Epidermal melanocyte (primary cell): ENCODE measurements at regions not wholly inside any gene's neighbourhood (a gene's known extent, or its start where the extent isn't known, plus 50 kb on each side); places are given as distances from the start of the nearest gene placed in this dataset.
"Not testable (repeated sequence)": the region's sequence is repeated elsewhere in the genome, so short reads cannot be mapped to it uniquely, and the experiment has no call there.

Experiments
- DNase-seq: peaks from one replicate; pipeline ENCODE4 v3.0.0; 2011; ENCODE audit warnings: low spot score; ENCODE audit not compliant: insufficient read length

DNA sequence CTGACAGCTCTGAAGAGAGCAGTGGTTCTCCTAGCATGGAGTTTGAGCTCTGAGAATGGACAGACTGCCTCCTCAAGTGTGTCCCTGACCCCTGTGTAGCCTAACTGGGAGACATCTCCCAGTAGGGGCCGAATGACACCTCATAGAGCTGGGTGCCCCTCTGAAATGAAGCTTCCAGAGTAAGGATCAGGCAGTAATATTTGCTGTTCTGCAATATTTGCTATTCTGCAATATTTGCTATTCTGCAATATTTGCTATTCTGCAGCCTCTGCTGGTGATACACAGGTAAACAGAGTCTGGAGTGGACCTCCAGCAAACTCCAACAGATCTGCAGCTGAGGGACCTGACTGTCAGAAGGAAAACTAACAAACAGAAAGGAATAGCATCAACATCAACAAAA is 105.5 kb downstream of the BUD13 start:
- not testable (repeated sequence) for DNase-seq

DNA sequence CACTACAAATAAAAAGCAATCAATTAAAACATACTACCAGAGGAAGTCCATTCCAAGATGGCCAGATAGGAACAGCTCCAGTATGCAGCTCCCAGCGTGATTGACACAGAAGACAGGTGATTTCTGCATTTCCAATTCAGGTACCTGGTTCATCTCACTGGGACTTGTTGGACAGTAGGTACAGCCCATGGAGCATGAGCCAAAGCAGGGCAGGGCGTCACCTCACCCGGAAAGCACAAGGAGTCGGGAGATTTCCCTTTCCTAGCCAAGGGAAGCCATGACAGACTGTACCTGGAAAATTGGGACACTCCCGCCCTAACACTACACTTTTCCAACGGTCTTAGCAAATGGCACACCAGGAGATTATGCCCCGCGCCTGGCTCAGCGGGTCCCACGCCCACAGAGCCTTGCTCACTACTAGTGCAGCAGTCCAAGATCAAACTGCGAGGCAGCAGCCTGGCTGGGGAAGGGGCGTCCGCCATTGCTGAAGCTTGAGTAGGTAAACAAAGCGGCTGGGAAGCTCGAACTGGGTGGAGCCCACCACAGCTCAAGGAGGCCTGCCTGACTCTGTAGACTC is 106.0 kb downstream of the BUD13 start:
- DNase-seq: not testable (repeated sequence)

DNA sequence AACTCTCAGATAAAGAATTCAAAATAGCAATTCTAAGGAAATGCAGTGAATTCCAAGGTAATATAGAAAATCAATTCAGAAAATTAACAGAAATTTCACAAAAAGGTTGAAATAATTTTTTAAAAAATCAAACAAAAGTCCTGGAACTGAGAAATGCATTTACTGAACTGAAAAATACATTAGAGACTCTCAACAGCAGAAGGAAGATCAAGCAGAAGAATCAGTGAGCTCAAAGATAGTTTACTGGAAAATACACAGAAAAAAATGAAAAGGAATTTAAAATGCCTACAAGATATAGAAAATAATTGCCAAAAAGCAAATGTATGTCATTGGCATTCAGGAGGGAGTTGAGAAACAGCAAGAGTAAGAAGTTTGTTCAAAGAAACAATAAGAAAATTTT is 107.3 kb downstream of the BUD13 start:
- no peak for DNase-seq

DNA sequence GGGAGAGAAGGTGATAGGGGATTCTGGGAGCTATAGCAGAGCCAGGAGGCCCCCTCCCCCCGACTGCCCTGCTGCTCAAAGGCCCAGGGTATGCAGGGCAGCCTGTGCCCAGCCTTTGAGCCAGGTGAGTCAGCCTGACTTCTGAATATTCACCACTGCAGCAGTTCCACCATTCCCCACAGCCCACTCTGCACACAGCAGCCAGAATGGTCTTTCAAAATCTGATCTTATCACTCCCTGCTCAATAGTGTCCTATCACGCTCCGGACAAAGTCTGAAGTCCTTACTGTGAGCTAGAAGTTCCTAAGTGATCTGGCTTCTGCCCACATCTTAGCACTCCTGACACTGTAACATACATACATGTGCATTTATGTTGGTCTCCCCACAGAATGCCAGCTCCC is 111.7 kb downstream of the BUD13 start:
- no peak for DNase-seq

DNA sequence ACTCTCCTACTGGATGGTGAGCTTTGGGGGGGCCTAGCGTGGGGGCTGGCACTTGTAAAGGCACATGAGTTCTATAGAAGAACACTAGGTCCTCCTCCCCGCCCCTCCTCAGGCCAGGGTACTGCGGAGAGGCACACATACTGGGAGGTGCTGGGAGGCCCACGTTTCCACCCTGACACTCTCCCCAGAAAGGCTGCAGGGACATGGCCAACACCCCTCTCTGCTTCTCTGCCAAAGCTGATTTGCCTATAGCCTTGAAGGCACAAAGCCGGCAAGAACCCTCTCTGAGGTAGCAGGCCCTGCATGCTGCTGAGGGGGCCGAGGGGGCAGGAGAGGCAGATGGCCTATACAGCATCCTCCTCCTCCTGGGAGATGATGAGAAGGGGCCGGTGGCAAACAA is 112.8 kb downstream of the BUD13 start:
- no peak for DNase-seq

DNA sequence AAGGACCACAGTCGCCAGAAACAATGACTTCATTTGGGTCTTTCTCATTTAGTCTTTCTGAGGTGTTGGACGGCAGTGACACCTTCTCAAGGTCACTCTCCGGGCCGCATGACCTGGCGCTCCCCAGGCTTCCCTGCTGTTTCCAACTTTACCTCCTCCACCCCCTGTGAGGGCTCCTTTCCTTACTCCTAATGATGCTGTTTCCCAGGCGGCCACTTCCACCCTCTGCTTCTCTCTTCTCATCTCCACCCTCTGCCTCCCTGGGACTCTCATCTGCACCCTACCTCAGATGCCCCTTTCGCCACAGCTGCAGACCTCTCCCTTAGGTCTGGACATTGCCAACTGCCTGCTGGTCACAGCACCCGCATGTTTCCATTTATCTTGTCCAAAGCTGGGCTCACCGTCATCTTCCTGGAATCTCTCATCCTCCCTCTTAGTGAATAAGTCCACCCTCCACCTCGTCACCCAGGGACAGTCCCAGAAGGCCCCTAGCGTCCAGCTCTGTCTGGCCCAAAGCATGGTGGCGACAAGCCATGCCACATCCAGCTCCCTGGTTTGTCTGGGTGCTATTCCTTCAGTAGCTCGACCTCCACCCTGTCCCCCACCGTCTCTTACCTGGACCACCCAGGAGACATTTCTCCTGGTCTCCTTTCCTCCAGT is 113.8 kb downstream of the BUD13 start:
- DNase-seq: no peak

DNA sequence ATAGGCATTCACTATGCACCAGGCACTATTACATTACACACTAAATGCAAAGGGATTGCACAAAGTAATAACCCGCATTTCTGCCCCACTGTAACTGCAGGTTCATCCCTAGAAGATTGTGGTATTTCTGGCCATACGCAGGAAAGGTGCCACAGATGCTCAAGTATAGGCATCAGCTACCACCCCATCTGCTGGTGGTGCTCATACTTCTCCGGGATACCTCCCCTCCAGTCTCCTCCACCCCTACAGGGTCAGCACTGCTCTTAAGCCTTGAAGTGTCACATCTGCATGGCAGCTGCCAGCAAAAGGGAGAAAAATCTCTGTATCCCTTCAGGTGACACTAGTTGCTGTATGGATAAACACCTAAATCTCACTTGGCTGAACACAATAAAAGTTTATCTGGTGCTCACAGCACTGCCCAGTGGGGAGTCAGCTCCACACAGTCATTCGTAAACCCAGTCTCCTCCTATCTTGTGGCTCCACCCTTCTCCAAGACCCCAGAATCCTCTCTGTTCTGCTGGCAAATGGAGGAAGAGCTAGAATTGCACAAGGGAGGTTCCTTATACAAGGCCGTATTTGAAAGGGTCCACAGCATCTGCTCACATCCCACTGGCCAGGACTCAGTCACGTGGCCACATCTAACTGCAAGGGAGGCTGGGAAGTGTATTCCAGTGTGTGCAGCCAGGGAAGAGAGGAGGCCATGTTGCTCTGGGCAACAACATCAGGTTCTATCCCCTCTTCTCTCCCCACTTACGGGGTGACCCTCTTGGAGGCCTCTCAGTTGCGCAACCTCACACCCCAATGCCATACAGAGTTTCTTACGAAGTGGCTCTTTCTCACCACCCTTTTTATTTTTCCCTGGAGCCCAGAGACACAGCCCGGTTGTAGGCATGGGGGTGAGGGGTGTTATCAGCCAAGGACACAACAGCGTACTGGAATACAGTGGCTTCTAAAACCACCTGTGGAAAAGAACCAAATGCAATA is 114.7 kb downstream of the BUD13 start:
- no peak for DNase-seq

DNA sequence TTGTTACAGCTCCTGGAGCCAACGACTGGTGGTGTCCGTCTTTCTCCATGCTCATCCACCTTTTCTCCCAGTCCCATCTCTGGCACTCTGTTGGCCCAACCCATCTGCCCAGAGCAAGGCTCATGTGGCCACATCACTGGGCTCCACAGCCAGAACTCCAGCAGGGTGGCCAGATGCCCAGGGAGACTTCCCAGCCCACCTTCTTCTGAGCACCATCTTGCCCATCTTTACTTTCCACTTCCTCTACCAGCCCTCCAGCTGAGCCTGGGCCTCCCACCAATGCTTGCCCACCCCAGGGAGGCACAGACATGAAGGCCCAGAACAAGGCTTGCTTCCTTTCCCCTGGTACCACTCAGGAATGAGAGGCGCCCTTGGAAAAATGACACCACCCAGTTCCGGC is 116.8 kb downstream of the BUD13 start:
- DNase-seq: no peak

DNA sequence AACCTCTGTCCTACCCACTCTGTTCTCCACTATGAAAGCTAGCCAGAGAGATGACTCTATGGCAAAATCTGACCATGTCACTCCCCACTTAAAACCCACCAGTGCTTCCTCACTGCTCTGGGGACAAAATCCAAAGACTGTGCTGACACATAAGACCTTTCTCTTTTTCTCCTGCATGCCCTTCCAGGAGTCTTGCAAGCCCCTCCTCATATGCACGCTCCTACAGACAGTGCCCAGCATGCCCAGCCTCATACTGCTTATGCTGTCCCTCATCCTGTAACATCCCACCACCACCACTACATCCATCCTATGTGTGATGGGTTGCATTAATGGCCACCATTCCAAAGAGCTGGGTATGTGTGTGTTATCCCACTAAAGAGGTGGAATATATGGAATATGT is 118.3 kb downstream of the BUD13 start:
- no peak for DNase-seq

DNA sequence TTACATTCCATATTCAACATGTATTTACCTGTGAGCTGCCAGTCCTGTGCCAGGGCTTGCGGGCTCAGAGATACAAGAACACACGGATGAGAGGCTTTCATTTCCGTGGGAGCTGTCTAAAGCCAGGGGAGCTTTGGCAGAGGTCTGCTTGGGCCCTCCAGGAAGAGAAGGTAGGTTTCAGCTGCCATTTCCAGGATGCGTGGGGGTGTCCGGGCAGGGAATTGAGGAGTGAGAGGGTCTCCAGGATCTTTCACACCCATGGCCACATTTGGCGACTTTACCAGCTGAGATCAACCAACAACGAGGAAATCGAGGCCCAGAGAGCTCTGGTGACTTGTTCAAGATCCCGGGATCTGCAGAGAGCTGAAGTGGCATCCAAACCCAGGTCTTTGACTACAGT is 119.6 kb downstream of the BUD13 start:
- no peak for DNase-seq

DNA sequence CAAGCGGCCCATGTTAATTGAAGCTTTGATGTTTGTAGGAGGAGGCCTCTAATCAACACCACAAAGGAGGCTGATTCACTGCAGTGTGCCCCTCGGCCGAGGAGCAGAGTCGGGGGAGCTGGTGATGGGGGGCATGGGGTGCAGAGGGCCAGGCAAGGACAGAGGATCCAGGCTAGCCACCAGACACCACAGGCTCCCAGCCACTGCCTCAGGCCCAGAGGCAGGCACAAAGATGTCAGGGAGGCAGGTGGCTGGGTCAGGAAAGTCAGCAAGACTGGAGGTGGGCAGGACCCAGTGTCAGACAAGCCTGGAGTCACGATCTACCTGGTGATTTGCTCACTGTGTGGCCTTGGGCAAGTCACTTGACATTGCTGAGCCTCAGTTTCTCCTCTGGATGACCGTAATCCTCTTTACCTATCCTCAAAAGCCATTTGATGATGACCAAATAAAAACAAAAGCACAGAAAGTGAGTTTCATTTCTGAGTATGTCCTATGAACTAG is 121.0 kb downstream of the BUD13 start:
- no peak for DNase-seq

DNA sequence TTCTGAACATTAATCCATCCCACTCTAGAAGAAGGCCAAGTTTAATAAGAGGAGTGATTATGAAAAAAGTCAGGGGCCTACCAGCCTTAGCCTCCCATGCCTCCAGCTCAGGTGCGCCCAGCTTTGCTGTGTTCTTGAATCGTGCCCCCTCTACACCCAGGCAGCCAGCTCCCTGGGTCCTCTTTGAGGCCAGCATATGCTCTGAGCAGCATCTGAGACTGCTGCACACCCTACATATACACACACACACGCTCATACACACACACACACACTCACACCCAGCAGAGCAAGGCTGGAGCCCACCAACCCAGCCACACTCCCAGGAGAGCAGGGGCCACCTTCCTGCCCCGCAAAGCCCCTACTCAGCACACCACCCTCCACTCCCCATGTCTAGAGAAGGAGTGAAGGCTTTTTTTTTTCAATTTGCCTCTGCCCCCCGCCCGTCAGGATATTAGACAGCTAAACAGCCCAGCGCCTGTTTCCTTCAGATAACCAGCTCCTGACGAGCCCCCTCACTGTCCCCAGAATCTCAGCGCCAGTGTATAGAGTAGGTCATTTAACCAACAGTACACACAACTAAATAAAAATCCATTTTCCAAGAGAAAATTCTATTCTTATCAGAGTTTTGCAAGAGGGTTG is 121.6 kb downstream of the BUD13 start:
- DNase-seq: no peak

DNA sequence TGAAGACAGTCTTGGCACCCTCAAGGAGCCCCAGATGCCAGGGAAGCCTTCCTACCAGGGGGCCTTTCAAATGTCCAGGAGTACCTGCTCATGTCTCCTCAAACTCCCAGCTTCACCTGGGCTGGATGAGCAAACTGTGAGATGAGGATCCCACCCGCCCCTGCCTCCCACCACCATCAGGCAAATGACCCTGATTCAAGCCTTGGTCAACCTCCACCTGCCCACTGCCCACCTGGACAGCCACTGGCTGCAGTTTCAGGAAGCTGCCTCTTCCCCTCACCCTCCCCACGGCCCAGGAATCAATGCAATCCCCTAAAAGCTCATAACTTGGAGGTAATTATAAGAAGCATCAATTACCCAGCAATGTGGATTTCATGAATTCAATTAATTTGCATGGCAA is 122.7 kb downstream of the BUD13 start:
- DNase-seq: no peak

DNA sequence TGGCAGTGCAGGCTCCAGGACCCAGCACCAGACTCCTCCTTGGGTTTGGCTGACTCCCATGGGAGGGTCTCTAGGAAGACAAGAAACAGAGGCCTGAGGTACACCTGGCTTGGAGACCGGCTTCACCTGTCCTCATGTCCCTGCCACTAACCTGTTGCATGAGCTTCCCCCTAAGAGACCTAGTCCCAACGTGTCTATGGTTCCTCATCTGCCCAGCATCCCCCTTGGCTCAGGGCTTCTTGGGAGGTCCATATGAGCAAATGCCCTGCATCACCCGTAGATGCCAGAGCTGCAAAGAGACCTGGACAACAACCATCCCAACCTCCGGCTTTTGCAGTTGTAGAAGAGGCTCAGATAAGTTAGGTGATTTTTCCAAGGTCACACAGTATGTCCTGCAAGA is 123.5 kb downstream of the BUD13 start:
- DNase-seq: no peak

DNA sequence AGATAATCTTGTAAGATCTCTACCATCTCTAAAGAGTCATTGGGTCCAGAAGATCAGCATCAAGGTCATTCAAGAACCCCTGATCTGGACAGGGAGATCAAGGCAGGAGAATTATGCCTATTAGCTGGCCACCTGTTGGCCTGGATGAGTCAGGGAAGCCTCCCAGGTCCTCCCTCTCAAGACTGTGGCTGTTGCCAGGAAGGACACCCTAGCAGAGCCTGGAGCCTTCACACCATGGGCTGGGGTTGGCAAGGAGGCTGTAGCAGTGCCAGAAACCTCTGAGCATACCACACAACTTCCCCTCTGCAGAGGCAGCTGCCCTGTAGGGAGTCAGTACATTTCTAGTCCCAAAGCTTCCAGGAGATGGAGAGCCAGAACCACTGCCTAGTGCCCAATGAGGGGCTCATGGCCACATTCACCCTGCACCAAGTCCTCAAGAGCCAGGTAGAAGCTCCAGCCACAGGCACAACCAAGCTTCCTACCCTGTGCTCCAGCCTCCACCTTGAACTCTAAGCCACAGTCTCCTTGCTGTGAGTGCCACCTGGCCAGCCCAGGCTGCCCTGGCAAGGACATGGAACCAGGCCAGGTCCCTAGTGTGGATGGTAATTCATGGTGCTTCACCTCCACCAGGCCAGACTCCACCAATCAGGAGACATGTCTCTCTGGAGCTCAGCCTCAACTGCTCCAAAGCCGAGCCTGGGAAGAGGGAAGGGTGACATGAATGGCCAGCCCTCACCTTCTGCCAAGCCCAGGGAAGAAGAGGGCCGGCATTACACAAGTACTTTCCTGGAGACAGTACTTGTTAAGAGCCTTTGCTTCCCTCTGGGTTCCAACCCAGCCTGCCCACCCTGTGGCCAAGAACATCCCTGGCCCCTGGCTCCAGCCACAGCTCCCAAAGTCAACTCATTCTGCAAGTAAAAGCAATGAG is 124.3 kb downstream of the BUD13 start:
- no peak for DNase-seq

DNA sequence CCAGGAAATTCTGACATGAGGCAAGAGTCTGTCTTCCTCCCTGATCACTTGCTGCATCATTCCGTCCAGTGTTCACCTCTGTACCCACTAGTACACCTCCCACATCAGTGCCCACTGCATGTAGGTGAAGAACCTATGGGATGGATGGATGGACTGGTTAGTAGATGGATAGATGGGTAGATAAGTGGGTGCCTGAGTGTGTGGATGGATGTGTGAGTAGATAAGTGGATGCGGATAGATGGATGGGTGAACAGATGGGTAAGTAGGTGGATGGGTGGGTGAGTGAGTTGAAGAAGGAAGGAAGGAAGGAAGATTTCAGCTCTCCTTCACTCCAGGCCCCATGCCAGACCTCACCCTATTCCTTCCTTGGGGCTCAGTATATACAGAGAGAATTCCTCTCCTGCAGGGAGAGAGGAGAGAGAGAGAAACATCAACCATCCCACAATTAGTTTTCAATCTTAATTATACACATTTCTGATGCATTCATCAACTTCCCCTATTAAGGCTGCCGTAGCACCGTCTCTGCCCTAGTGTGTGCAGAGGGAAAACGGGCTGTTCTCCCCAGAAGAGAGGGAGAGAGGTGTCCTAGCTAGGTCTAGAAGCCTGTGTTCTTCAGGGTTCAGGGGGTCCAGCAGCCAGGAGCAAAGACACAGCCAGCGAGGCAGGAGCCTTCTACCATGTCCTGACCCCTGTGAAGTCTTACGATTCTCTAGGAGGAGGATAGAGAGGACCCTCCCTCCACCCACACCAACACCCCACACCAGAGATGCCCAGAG is 125.3 kb downstream of the BUD13 start:
- DNase-seq: no peak

DNA sequence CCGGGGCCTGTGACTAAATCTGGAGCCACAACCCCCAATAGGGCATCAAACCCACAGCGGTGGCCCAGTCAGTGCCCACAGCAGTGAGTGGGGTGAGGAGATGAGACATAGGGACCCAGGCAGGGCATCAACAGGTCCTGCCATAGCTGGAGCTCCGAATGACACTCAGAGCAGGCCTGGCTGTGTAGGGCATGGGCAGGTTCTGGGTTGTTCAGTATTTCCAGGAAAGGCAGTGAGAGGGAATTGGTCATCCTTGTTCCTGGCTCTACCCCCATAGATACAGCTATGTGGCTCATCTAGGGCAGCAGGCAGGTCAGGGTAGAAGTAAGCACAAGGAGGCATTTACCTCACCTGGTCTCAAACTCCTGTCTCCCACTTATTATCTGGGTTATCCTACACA is 126.6 kb downstream of the BUD13 start:
- DNase-seq: no peak

DNA sequence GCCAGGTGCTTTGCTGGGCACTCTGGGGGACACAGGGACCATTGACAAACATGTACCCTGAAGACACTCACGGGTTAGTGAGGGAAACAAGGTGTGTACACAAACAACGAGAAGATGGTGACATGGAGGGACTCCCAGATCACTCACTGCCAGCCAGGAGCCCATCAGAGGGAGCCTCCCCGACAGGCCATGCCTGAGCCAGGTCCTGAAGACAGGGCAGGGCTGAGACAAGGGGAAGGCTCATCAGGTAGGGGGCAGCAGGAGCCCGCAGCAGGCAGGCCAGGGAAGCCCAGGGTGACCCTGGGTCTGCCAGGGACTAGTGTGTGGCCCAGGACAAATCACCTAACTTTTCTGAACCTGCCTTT is 127.9 kb downstream of the BUD13 start:
- DNase-seq: no peak

DNA sequence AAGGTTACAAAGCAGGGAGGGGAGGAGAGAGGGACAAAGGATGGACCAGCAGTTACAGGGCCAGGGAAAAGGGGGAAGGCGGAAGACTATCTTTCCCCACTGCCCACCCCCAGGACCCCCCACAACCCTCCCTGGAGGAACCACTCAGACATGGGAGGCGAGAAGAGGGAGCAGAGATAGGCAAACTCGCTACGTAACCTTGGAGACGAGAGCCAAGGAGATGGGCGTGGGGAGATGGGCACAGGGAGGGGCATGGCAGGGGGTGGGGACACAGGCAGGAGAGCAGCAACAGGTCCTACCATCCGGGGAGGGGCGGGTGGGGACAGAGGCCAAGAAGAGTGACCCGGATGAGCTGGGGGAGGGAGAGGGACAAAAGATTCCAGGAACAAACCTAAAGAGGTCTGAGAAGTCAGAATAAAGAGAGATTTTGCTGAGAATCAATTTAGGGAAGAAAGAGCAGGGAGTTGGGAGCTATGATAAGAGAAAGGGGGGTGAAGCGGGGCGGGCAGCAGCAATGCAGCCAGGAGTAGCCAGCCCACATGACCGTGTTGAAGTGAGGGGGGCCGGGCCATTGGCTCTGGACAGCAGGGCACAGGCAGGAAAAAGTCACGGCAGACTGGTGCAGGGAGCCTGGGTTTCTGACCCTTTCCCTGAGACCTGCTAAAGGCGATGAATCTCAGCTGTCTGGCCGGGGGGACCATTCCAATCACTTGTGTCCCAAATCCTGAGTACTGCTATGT is 128.4 kb downstream of the BUD13 start:
- DNase-seq: no peak
